ENCODE measurements at regions not wholly inside any gene's neighbourhood (a gene's known extent, or its start where the extent isn't known, plus 50 kb on each side); places are given as distances from the start of the nearest gene placed in this dataset.
"Not testable (repeated sequence)": the region's sequence is repeated elsewhere in the genome, so short reads cannot be mapped to it uniquely, and the experiment has no call there.

DNA sequence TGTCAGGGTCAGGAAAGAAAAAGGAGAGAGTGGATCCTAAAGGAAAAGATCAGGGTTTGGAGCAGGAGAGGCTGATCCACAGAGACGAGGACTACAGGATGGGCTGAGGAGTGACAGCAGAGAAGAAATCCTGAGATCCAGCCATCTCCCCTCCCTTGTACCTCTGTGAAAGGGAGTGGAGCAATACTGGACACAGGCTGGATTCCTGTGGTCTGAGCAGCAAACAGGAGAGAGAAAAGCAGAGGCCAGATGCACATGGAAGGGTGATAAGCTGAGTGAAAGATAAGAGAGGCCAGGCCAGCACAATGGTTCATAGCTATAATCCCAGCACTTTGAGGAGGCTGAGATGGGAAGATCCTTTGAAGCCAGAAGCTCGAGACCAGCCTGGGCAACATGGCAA lies 472.1 kb upstream of the TSHZ3 start:
- DNase-seq = no peak

DNA sequence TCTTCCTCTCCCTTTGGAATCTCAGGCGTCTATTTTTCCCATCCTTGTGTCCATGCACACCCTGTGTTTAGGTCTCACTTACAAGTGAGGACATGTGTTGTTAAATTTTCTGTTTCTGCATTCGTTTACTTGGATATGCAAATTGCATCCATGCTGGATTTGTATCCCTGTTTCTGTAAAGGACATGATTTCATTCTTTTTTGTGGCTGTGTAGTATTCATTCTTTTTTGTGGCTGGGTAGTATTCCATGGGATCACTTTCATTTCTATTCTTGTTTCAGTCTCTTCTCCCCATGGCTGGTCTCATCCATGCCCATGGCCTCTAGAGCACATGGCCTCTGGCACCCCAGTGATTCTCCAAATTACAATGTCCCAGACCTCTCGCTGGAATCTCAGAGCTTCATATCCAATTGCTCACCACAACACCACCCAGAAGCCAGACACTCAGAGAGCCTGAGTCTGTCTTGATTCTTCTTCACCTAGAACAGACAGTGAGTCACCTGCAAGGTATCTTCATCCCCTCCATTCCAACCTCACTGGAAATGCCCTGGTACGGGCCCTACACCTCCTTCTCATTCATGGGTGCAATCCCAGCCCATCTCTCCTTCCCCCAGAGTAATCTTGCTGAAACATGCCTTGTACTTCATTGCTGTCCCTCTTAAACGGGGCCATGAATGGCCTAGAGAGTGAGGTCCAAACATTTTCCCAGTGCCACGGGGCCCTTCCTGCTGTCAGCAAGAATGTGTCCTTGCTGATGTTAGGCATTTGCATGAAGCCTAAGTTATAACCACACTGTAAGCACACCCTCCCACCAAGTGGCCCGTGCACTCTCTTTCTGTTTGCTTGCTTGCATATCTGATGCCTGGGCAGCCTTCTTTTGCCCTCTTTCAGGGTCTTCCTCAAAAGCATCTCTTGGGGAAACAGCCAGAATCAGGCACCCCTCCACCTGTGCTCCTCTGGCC lies 476.2 kb upstream of the TSHZ3 start:
- peak in 1 of 2 experiments; percentile 14 for DNase-seq

DNA sequence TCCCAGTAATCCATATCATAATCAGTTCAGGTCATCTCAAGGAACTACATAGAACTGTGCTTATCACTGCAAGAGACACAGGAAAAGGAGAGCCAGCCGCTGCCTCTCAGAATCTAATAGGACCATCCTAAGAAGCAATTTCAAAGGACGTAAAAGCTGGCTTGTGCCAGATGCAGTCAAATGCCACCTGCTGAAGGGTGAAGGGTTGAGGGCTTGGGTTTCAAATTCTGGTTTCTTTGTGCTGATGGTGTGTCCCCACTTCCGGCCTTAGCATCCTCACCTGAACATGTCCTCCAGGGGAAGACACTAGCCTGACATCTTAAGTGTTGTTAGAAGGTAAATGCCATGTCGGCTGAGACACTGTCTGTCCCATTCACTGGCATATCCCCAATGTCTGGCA lies 477.1 kb upstream of the TSHZ3 start:
- DNase-seq = no peak

DNA sequence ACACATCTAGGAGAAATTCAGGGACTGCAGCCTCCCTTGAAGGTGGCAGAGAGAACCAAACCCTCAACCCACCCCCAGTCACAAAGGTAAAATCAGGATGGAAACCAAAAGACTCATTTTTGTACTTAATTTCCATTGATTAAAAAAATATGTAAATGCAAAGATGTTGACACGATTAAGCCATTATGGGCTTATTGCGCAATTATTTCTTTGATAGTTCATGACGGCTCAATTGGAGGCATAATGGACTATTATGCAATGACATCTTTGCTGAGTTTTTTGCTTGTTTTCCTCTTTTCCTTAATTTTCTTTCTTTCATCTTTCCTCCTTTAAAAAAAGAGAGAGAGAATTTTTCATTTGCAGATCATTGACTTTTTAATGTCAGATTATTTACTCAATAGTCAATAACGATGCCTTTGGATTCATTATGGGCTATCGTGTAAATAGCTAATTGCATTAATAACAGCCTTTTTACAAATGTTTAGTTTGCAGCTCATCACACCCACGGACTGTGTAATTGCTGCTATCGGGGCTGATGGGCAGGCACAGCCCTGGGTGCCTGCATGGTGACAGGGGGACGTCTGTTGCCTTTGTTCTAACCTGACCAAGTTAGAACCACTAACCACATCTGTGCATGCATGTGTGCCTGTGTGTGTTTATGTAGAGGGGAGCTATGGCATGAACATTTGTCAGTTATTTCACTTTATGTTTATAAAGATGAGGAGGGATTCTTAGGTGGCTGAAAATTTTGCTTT lies 482.4 kb upstream of the TSHZ3 start:
- DNase-seq = no peak

DNA sequence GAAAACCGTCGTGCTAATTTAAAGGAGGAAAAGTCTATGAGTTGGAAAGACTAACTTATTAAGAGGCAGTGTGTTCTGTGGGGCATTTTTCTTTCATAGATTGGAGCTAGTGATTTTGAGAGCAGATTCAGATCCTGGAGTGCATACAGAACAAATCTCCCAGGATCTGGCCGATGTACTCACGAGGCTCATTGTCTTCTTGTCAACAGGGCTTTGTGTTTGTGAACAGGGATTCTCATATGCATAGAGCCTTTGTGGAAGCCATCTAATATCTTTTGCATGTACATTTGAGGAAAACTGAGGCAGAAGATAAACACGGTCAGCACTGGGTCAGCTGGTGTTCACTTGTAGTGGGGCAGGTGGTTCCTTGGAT lies 482.9 kb upstream of the TSHZ3 start:
- DNase-seq = no peak

DNA sequence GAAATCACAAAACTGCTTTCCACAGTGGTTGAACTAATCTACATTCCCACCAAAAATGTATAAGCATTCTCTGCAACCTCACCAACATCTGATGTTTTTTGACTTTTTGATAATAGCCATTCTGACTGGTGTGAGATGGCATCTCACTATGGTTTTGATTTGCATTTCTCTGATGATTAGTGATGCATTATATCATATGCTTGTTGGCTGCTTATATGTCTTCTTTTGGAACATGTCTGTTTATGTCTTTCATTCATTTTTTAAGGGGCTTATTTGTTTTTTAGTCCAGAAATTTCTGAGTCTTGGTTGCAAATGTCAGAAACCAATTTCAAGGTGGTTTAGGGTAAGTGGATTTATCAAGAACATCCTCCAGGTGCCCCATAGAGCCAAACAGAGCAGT lies 484.8 kb upstream of the TSHZ3 start:
- DNase-seq = no peak

DNA sequence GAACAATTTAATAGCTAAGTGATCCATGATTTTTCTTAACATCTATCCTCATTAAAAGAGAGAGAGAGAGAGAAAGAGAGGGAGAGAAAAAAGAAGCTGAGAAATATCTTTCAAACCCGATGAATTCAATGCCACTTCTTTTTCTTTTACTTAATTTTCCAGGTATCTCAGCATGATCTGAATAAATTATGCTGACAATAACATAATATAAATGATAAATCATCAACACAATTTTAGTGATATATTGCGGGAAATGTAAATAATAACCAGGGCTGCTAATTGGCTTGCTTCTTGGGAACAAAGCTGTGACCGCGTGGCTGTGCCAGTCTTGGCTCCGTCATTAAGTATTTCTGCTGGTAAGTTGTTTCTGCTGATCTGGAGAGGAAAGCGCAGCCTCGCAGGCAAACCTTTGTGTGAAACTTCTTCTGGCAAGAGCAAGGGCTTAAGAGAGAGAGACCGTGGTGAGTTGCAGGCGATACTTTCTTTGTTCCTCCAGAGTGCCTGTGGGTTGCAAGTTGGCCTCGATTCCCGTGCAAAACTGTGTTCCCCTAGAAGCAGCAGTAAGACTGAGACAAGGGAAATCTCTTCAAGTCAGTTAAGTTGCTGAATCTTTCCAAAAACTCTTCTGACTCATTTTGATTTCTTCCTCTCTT lies 489.1 kb upstream of the TSHZ3 start:
- DNase-seq = no peak

DNA sequence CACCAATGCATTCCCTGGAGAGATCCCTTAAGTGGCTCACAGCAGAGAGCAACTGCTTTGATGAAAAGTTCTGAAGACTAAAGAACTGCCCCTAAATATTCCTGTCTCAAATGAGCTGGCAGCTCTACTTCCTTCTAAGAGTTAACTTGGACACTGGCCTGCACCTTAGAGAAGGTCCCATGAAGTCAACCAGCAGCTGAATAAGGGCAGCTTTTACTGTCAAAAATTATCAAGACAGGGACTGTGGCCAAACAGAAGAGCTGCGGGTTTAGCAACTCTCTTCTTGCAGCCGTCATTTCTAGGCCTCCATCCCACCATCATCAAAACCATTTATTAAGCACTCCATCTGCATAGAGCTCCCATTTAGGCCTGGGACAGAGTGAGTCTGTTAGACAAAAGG lies 491.1 kb upstream of the TSHZ3 start:
- no peak for DNase-seq

DNA sequence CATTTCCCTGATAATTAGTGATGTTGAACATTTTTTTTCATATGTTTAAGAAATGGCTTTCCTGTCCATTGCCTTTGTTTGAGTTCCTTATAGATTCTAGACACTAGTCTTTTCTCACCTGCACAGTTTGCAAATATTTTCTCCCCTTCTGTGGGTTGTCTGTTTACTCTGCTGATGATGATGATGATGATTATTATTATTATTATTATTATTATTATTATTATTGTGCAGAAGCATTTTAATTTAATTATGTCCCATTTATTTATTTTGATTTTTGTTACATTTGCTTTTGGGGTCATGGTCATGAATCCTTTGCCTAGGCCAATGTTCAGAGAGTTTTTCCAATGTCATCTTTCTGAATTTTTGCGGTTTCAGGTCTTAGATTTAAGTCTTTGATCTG lies 492.5 kb upstream of the TSHZ3 start:
- no peak for DNase-seq

DNA sequence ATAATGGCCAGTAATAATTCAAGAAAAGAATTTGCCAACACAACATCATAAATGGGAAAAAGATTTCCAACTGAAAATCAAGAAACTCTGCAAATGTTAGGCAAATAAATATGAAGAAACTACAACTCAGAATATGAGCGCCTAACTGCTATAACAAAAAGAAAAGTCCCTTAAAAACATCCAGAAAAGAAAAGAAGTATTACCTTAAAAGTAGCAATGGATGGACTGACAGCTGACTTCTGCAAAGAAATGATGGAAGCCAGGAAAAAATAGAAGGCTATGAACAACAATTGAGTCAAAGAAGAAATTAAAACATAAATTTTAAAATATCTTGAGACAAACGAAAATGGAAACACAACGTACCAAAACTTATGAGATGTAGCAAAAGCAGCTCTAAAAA lies 482.3 kb upstream of the ZNF507 start:
- DNase-seq = no peak

DNA sequence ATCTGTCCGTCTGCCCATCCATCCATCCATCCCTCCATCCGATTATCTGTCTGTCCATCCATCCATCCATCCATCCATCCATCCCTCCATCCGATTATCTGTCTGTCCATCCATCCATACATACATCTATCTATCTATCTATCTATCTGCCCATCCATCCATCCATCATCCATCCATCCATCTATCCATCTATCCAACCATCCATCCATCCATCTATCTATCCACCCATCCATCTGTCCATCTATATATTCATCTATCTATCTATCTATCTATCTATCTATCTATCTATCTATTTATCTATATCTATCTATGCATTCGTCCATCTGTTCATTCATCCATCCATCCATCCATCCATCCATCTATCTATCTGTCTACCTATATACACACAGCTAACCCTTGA lies 471.1 kb upstream of the ZNF507 start:
- no peak for DNase-seq

DNA sequence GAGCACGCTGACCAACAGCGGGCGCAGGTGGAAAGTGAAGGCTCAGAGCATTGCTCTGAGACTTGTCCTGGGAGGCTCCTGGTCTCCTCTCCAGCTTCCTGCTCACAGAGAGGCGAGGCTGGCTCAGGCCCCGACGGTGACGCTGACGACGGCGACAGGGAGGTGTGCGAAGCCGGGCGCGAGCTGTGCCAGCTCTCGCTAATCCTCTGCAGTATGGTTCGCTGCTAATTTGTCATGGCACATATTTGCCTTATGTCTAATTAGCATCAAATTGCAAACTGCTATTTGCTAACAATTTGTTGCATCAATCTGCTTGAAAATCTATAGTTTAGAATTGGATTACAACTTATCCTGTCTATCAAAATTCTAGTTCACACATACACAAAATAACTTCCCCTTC lies 469.8 kb upstream of the ZNF507 start:
- no peak for DNase-seq

DNA sequence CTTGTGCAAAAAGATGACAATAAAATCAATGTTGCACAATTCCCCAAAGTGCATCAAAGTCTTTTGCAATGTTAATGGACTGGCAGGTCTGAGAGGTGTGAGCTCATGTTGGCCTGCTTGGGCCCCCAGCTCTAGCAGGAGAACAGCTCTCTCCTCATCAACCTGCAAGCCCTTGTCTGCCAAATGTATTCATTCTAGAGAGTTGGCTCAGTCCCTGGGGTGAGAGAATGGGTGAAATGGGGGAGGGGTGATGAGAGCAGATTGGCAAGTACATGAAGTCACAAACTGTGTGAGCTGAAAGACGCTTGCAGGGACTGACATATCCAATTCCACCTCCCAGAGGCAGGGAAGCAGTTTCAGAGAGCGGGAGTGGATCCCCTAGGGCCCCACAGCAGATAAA lies 465.1 kb upstream of the ZNF507 start:
- no peak for DNase-seq

DNA sequence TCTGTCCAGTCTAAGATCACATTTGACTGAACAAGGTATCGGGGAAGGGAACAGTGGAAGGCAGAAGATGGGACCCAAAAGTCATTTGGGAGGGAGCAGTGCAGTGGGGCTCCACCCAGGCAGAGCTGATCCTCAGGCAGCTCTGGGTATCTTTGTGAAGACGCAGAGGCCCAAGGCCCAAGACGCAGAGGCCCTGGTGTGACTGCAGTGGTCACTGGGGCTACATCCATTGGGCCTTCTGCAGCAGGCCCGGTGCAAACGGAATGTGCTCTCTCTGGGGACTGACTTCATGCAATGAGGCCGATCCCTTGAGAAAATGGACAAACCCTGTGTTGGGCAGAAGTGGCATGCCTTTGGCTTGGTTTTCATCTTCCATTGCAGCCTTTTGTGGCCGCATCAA lies 463.4 kb upstream of the ZNF507 start:
- DNase-seq = no peak

DNA sequence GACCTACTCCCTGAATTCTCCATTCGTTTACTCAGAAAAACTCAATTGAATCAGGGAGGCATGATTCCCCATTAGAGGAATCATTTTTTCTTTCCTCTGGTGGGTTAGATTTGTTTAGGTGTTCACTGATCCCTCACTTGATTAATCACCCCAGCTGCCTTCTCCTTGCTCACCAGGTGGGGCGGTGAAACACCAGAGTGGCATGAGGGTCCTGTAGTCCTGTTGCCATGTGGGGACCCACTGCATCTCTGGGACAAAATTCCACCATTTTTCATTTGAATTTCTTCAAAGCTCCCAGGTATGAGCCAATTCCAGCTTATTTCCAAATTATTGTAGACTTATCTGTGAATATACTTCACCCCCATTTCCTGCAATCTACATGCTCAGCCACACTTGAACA lies 462.7 kb upstream of the ZNF507 start:
- peak; percentile 15 to 28 for DNase-seq

DNA sequence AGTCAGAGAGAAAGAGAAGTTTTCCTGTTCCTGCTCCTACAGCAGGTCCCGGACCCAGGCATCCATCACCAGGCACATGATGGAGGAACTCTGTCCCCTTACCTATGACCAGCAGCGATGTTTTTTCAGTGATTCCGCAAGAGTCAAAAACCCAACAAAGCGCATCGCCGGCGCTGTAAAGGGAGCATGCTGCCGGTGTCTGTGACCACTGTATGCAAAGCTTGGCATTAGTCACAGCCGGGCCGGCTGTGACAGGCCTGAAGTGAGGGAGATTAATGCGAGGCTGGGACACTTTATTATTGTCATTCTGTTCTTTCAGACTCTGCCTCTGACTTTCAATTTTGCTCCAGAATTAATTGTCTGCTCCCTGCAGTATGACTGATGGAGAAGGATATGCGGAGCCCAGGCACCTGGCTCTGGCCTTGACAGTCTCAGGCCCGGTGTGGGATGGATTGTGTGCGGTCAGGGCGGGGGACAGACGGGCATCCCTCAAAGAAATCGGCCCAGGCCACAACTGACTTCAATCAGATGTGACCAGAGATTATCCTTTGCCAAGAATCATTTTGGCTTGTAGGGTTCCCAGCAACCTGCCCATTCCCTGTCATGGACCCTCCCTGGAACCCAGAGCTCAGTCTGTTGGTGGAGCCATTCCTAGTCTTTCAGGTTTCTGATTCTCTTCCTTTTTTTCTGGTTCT lies 462.0 kb upstream of the ZNF507 start:
- peak in 1 of 2 experiments; percentile 71 for DNase-seq

DNA sequence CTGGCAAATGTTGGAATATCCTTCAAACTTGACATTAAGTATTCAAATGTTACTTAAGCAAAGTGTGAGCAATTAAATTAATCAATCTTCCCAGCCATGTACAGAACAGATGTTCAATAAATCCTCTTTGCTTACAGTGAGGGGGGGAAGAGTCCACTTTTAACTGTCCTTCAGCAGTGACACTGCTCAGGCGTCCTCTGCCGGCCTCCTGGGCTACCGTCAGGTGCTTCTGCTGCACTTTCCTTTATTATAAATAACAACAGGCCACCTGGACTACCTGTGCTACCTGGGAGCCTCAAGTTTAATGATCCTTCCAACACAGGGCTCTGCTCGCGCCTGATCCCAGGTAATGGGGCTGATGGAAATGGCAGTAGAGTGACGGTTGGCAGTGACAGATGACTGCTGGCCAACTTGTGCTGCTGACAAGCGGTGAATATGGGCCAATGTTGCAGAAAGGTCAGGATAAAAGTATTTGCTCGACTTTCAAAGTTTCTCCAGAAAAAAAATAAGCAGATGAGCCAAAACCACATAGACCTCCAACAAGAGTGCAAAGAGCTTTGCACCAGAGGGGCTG lies 460.0 kb upstream of the ZNF507 start:
- peak in 1 of 2 experiments; percentile 15 for DNase-seq

DNA sequence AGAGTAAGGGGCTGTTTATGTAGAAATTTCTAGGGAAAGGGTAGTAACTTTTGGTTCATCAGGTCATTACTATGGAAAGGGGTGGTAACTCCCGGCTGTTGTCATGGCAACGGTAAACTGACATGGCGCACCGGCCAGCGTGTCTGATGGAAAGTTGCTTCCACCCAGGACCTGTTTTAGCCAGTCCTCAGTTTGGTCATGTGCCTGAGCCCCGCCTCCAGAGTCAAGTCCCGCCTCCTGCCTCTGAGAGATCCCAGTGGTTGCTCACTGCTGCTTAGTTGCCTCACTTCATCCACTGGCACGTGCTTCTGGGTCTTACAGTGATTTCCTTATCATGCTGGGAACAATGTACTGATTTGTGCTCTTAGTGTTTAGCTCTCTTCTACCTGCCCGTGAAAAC lies 455.2 kb upstream of the ZNF507 start:
- no peak for DNase-seq

DNA sequence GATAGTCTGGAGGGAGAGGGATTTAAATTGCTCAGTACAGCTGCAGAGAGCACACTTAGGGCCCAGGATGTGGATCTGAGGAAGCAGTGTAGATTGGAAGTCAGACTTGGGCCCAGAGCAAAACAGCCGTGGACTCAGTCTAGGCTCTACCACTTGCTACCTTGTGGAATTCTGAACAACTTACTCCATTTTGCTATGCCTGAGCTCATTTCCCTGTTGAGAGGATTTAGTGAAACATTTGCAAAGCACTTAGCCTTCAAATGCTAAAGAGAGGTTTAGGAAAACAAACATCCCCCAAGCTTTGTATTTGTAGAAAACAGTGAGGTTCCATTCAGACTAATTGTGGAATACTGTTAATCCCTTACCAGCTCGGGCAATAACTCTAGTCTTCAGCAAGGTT lies 453.4 kb upstream of the ZNF507 start:
- no peak for DNase-seq

DNA sequence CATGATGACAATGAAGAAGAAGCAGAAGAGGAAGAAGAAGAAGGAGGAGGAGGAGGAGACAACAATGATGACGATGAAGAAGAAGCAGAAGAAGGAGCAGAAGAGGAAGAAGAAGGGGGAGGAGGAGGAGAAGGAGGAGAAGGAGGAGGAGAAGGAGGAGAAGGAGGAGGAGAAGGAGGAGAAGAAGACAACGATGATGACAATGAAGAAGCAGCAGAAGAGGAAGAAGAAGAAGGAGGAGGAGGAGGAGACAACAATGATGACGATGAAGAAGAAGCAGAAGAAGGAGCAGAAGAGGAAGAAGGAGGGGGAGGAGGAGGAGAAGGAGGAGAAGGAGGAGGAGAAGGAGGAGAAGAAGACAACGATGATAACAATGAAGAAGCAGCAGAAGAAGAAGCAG lies 451.9 kb upstream of the ZNF507 start:
- not testable (repeated sequence) for DNase-seq

DNA sequence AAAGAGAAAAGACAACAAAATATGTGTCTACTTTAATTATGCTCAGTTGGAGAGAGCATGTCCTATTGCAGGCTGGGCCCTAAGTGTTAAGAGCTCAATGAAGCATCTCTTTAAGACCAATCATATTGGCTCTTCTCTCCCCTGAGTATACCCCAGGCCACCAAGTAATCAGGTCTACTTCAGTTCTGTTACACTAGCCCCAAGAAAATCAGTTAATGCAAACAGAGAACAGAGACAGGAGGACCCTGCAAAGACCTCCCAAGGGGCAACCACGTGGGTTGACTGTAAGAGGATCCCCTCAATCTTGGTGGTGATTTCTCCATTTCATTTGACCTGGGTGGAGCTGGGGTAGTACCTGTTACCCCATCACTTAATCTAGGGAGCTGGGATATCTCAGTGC lies 451.0 kb upstream of the ZNF507 start:
- DNase-seq = no peak

DNA sequence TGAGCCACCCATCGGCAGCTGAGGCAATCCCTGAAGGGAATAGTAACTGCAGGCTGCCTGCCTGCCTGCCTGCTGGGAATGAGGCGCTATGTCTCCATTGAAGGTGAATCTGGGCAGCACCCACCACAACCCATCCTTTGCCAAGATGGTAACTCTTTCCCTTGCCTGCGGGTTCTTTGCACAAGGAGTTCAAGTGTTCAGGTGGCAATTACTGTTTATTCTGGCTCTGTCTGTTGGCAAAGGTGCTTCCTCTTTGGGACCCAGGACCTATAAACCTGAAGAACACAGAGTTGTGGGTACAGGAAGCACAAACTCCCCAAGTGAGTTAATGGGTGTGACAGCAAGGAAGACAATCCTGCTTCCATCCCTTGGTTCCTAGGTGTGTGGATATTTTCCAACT lies 448.1 kb upstream of the ZNF507 start:
- no peak for DNase-seq

DNA sequence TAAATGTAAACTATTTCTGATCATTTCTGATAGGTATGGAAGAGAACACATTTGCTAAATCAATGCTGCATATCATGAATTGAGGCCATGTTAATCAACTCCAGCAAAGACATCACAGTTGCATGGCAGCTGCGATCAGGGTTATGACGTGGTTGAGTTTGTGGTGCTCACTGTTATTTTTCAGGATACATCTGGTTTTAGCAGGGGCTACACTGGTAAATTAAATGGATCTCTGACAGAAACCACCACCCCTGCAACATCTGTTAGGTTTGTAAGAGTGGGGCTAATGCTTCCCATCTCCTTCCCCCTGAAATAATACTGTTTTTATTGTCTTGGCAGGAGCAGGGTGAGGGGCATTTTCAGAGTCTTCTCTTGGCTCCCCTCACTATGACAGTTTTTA lies 444.4 kb upstream of the ZNF507 start:
- no peak for DNase-seq

Data from NCI-H526 (cell line).